DMS153 treated with DMSO at 0.1 percent for 48 hours (cell line): ENCODE measurements at regions not wholly inside any gene's neighbourhood (a gene's known extent, or its start where the extent isn't known, plus 50 kb on each side); places are given as distances from the start of the nearest gene placed in this dataset.
A peak's percentile ranks its signal among the peaks of the same experiment; 100 is the strongest.

Experiments used
- DNase-seq: peaks from one replicate; lab custom pipeline; 2025; ENCODE audit not compliant: unreplicated experiment; lab: John Stamatoyannopoulos, UW

GRCh38 chr14:87816416-87816815 lies 176.6 kb downstream of the GALC start:
- no peak for DNase-seq

- no peak for DNase-seq
Observed at GRCh38 chr14:87815121-87815520, 177.9 kb downstream of the GALC start.

GRCh38 chr14:87813686-87814085 lies 179.3 kb downstream of the GALC start:
- no peak for DNase-seq

GRCh38 chr14:87813211-87813610 lies 179.8 kb downstream of the GALC start:
- DNase-seq: no peak

GRCh38 chr14:87811246-87811645 lies 181.7 kb downstream of the GALC start:
- DNase-seq: no peak

- no peak for DNase-seq
Observed at GRCh38 chr14:87810711-87811110, 182.3 kb downstream of the GALC start.

GRCh38 chr14:87809261-87809660 lies 183.7 kb downstream of the GALC start:
- DNase-seq: no peak

GRCh38 chr14:87805315-87805723 lies 187.7 kb downstream of the GALC start:
- DNase-seq: peak; percentile 1

DNA sequence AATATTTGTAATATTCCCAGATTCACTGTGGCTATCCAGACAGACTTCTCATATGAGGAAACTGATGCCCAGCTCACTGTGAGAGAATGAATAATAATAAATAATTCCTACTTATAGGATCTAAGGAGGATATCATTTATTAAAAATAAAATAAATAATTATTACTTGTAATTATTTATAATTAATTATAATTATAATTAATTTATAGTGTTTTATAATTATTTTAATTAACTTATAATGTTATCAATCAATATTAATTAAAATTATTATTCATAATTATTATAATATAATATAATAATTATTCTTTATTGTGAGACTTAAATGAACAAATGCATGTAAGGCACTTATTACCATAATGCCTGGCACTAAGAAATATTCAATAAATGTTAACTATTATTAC lies 192.8 kb downstream of the GALC start:
- DNase-seq: no peak

- DNase-seq: no peak
Observed at GRCh38 chr14:87799400-87799799, 193.6 kb downstream of the GALC start.

- DNase-seq: no peak
Observed at GRCh38 chr14:87797001-87797400, 196.0 kb downstream of the GALC start.

GRCh38 chr14:87794561-87794960 lies 198.4 kb downstream of the GALC start:
- DNase-seq: no peak

- DNase-seq: no peak
Observed at GRCh38 chr14:87785897-87786296, 207.1 kb downstream of the GALC start.

GRCh38 chr14:87784386-87784785 lies 208.6 kb downstream of the GALC start:
- no peak for DNase-seq

DNA sequence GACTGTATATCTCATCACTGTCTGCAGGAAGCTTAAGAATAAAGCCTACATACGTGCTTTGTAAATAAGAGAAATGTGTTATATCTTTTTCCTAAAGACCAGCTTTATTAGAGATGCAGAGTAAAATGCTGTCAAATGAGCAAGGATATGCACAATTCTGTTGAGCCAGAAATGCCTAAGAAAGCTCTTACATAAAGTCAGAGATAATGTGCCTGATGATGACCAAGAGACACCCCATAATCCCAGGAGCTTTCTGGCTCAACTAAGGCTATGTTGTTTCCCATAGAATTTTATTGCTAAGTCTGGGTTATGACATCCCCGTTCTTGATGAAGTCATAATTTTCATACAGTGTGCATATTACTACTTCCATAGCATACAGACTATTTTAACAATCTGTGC lies 209.9 kb downstream of the GALC start:
- no peak for DNase-seq

GRCh38 chr14:87772854-87773253 lies 220.1 kb downstream of the GALC start:
- DNase-seq: no peak

DNA sequence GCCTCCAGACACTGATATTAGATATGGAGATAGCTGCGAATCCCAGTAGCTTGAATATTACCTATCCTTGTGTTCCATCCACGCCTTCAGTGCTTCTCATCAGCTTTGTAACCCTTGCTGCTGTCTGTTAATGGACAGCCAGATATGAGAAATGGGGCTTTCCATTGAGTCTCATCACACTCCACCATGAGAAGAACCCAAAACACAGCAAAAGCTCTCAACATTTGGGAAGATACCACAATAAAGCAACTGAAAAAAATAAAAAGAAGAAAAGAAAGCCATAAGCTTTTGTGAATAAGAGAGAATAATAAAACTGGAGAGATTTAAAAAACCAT lies 225.4 kb downstream of the GALC start:
- DNase-seq: no peak

- no peak for DNase-seq
Observed at GRCh38 chr14:87758876-87759275, 234.1 kb downstream of the GALC start.

- no peak for DNase-seq
Observed at GRCh38 chr14:87756661-87757060, 236.3 kb downstream of the GALC start.

- DNase-seq: no peak
Observed at GRCh38 chr14:87754520-87755223, 238.3 kb downstream of the GALC start.

DNA sequence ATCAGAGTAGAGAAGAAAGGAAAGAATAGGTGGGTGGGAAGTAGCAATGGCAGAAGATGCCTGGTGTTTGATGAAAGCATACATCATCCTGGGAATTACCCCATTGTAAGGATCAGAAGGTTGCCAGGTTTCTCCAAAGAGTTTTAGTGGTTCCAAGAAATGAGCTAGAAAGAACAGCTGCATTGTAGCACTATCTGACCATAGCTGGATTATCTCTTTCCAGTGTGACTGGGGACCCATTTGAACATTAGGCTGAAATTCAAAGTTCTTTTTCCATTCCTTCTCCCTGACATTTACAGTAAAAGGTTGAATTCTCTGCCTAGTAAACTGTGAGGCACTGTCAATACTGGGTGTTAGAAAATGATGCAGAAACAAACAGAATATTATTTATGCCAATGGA lies 244.4 kb downstream of the GALC start:
- no peak for DNase-seq

DNA sequence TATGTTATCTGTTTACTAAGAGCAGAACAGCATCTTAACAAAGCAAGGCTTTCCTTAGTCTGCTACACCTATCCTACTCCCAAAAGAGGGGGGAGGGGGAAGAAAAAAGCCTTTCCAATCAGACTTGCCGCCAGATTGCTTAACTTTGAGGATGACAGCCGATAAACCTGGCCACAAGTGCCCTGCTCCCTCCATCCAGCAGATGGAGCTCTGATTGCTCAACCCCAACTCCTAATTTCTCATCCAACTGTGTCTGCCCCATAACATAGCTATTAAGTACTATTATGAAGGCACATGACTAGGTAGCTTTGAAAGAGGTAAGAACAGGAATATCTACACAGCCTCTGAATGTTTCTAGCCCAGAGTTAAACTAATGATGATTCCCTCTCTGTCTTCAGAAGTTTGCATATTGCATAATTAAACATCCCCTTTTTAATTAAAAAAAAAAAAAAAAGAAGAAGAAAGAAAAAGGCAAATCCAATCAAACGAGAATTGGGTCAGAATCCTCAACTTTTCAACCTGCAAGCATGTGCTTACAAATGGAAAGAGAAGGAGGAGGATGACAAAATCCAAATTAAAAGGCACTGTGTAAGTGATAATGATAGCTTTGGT lies 247.4 kb downstream of the GALC start:
- no peak for DNase-seq
